Fibroblast of lung (primary cell): ENCODE measurements at regions not wholly inside any gene's neighbourhood (a gene's known extent, or its start where the extent isn't known, plus 50 kb on each side); places are given as distances from the start of the nearest gene placed in this dataset.

Source experiments
- DNase-seq, 2 donors: peaks; one replicate each; pipeline versions ENCODE4 v3.0.0 to v3.0.0-alpha.2; 2010; ENCODE audit warnings: low read depth in 2 of 2
- H2AFZ ChIP-seq: 2 replicates; pipeline ENCODE4 v1.5.1; 2012; ENCODE audit warnings: low read length, control low read depth, inconsistent platforms
- H3K27ac ChIP-seq: 2 replicates; pipeline ENCODE4 v1.5.1; 2011; ENCODE audit warnings: low read length, control low read depth; ENCODE audit not compliant: insufficient read depth
- H3K27me3 ChIP-seq: 2 replicates; pipeline ENCODE4 v1.5.1; 2011; ENCODE audit warnings: mild to moderate bottlenecking, low read length; ENCODE audit not compliant: control insufficient read depth, insufficient read depth
- H3K36me3 ChIP-seq: 2 replicates; pipeline ENCODE4 v1.5.1; 2011; ENCODE audit warnings: low read length; ENCODE audit not compliant: control insufficient read depth, insufficient read depth
- H3K4me1 ChIP-seq: 2 replicates; pipeline ENCODE4 v1.5.1; 2011; ENCODE audit warnings: low read length; ENCODE audit not compliant: control insufficient read depth, insufficient read depth; ENCODE audit errors: extremely low read depth
- H3K4me2 ChIP-seq: 2 replicates; pipeline ENCODE4 v1.5.1; 2011; ENCODE audit warnings: low read length, control low read depth; ENCODE audit not compliant: insufficient read depth; ENCODE audit errors: extremely low read depth
- H3K4me3 ChIP-seq, 4 experiments: fragments of 200-600 bp in 1 of 4; sonication (generic) in 1 of 4; replicated peaks in 1 of 4; 2 replicates each; pipeline ENCODE4 v1.5.1; 2011 to 2016; ENCODE audit warnings: low read length in 4 of 4, low read depth in 3 of 4, mild to moderate bottlenecking in 3 of 4, control low read depth in 2 of 4, inconsistent platforms in 1 of 4, mixed read lengths in 1 of 4; ENCODE audit not compliant: insufficient read depth in 1 of 4; ENCODE audit errors: control extremely low read depth in 1 of 4
- H3K79me2 ChIP-seq: 2 replicates; pipeline ENCODE4 v1.5.1; 2012; ENCODE audit warnings: mild to moderate bottlenecking, low read length, inconsistent platforms; ENCODE audit not compliant: control insufficient read depth, insufficient read depth
- H3K9ac ChIP-seq: 2 replicates; pipeline ENCODE4 v1.5.1; 2011; ENCODE audit warnings: mild to moderate bottlenecking, low read length, control low read depth; ENCODE audit not compliant: insufficient read depth
- H3K9me3 ChIP-seq: 2 replicates; pipeline ENCODE4 v1.5.1; 2012; ENCODE audit warnings: low read depth, low read length; ENCODE audit not compliant: control insufficient read depth, insufficient read depth
- H4K20me1 ChIP-seq: 2 replicates; pipeline ENCODE4 v1.5.1; 2011; ENCODE audit warnings: low read length; ENCODE audit not compliant: control insufficient read depth, insufficient read depth; ENCODE audit errors: extremely low read depth
- EZH2 ChIP-seq: IDR thresholded peaks from 2 replicates; pipeline ENCODE4 v1.5.1; 2012; ENCODE audit warnings: low read length, control low read depth, mild to moderate bottlenecking; ENCODE audit errors: missing control alignments
- TF ChIP-seq, protein P1 (sequence below), 2 donors: IDR thresholded peaks in 1 of 2; conservative IDR thresholded peaks in 1 of 2; 1 replicate in 1 of 2; 2 replicates in 1 of 2; pipeline ENCODE4 v1.5.1; 2011 to 2012; ENCODE audit warnings: low read length in 2 of 2, control low read depth in 1 of 2, inconsistent platforms in 1 of 2, low read depth in 1 of 2, mild to moderate bottlenecking in 1 of 2

DNA sequence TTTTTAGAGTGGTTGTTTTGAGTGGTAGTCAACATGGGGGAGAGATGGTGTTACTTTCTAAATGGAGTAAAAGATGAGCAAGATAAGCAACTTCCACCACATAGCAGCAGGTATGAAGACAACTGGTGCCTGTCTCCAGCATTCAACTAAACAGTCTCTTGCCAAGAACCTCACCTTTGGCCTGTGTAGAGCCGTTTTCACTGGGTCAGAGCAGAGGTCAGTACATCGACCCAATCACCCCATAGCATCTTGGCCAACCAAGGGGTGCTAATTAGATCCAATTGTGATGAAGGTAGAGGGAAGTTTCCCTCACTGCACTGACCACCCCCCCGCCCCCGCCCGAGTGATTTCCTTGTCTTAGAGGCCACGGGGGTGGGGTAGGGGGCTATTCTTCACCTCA is 188.2 kb downstream of the BLID start:
- TF ChIP-seq, protein P1, sequence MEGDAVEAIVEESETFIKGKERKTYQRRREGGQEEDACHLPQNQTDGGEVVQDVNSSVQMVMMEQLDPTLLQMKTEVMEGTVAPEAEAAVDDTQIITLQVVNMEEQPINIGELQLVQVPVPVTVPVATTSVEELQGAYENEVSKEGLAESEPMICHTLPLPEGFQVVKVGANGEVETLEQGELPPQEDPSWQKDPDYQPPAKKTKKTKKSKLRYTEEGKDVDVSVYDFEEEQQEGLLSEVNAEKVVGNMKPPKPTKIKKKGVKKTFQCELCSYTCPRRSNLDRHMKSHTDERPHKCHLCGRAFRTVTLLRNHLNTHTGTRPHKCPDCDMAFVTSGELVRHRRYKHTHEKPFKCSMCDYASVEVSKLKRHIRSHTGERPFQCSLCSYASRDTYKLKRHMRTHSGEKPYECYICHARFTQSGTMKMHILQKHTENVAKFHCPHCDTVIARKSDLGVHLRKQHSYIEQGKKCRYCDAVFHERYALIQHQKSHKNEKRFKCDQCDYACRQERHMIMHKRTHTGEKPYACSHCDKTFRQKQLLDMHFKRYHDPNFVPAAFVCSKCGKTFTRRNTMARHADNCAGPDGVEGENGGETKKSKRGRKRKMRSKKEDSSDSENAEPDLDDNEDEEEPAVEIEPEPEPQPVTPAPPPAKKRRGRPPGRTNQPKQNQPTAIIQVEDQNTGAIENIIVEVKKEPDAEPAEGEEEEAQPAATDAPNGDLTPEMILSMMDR (conservative IDR thresholded peaks at IDR 0.05 in 1 of 2, IDR thresholded peaks at IDR 0.05 in 1 of 2; ENCODE audit: low read depth in 1 of 2, low read length in 2 of 2): no peak
- TF ChIP-seq EZH2: no peak
- no peak overlapping the region for H3K9ac ChIP-seq
- no peak for DNase-seq
- no peaks in the 10 kb centered on the region for H4K20me1 ChIP-seq
- no peaks in the 10 kb centered on the region for H3K79me2 ChIP-seq
- no peak overlapping the region for H3K27ac ChIP-seq
- no peak overlapping the region for H3K4me2 ChIP-seq
- H3K9me3 ChIP-seq: no peaks in the 10 kb centered on the region
- no peaks in the 10 kb centered on the region for H3K36me3 ChIP-seq
- no peaks in the 10 kb centered on the region for H3K27me3 ChIP-seq
- H2AFZ ChIP-seq: no peak overlapping the region
- H3K4me3 ChIP-seq: no peak overlapping the region
- H3K4me1 ChIP-seq: peaks cover 9% of the 10 kb centered on the region

DNA sequence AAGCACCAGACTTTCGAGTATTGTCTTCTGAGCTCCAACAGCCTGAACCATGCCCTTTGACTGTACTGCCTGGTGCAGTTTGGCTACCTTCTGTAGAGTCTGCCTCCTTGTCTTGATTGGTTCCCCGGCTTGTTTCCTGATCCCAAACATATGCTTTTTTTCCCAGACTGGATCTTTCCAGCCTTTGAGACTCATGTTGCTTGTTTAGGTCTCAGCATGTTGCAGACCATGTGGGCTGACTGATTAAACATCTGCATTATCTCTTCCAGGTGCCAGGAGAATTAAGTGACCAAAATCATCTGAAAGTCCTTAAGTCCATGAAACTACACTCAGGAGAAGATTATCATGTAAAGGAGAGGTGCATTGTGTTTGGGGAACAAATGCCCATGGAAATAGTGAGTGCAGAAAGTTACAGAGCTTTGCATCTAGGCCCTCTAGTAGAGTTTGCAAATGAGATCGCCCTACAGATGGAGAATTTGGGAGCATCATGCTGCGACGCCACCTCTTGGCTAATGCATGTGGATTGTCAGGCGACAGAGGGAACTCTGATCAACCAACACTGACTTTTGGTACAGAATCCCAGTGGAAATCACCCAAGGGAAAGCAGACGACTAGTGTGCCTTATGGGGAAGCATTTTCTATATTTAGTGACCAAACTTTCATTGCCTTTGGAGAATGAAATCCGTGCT is 188.8 kb downstream of the BLID start:
- Histone ChIP-seq H3K79me2 (no peaks in the 10 kb centered on the region), H2AFZ (no peak overlapping the region), H3K4me2 (no peak overlapping the region), H3K36me3 (no peaks in the 10 kb centered on the region), H3K27me3 (no peaks in the 10 kb centered on the region), H3K9me3 (no peaks in the 10 kb centered on the region), H3K4me1 (peaks cover 9% of the 10 kb centered on the region), H3K9ac (no peak overlapping the region), H3K4me3 (no peak overlapping the region), H3K27ac (no peak overlapping the region), H4K20me1 (no peaks in the 10 kb centered on the region)
- DNase-seq: no peak
- TF ChIP-seq, protein P1 (conservative IDR thresholded peaks at IDR 0.05 in 1 of 2, IDR thresholded peaks at IDR 0.05 in 1 of 2; ENCODE audit: low read depth in 1 of 2, low read length in 2 of 2): no peak
- TF ChIP-seq EZH2: no peak

DNA sequence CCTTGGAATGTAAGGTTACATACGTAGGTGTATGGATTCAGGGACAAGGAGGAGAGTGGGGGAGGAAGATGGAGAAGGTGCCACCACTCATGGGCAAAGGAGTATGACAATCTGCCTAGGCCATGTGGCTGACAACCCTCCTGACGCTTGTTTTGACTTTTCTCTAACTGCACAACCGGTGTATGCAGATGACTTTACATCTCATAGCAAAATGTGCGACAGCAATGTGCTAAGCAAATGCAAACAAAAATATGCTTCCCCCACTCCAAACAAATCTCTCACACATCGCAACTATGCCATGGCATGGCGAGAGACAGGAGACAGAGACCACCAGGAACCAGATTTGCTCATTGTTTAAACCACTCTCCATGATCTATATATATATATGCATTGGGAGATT is 191.8 kb downstream of the BLID start:
- Histone ChIP-seq H3K4me3 (no peak overlapping the region), H2AFZ (no peak overlapping the region), H3K27ac (no peak overlapping the region), H3K9ac (no peak overlapping the region), H3K4me1 (peaks cover 3% of the 10 kb centered on the region), H3K36me3 (no peaks in the 10 kb centered on the region), H3K9me3 (no peaks in the 10 kb centered on the region), H4K20me1 (no peaks in the 10 kb centered on the region), H3K79me2 (no peaks in the 10 kb centered on the region), H3K4me2 (no peak overlapping the region), H3K27me3 (no peaks in the 10 kb centered on the region)
- no peak for DNase-seq
- TF ChIP-seq EZH2: no peak
- TF ChIP-seq, protein P1 (conservative IDR thresholded peaks at IDR 0.05 in 1 of 2, IDR thresholded peaks at IDR 0.05 in 1 of 2; ENCODE audit: low read depth in 1 of 2, low read length in 2 of 2): no peak
